ENCODE measurements at regions not wholly inside any gene's neighbourhood (a gene's known extent, or its start where the extent isn't known, plus 50 kb on each side); places are given as distances from the start of the nearest gene placed in this dataset.

DNA sequence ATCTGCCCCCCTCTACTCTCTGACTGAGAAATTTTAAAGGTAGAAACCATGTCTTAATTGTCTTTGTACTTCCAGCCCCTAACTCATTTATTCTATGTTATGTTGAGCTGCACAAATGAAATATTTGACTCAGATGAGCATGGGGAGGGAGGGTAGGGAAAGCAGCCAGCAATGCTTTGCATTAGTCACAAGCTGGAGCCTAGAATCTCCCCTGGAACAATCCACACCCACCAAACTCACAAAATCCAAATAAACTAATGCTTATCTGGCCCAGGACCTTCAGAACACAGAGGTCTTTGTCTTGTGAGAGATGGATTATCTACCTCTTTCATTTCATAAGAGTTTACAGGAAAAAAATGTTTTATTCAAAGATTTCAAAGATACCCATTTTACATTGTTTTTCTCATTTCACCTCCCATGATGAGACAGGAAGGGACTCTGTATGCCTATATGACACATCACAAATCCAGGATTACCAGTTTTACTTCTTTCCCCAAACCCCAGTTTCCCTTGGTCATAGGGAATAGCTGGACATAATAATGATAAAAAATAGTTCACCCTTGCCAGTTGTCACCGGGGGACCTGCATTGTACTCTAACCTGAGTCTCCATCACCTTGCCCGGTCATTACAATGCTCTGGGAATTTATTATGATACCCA lies 466.9 kb downstream of the KIF16B start:
- Mint-ChIP-seq H3K9me3 (peaks cover 0 to 4% (median 2%) of the 10 kb centered on the region in 7 donors), H3K27ac (peak overlapping the region in 1 of 6 donors; percentile 2), H3K36me3 (peaks cover 0 to 13% of the 10 kb centered on the region in 2 donors), H3K4me1 (peaks cover 53 to 69% (median 68%) of the 10 kb centered on the region in 3 donors), H3K4me3 (no peak overlapping the region), H3K27me3 (no peaks in the 10 kb centered on the region)
- no peak for ATAC-seq (ENCODE audit: low read depth in 2 of 2)
- DNase-seq = no peak

DNA sequence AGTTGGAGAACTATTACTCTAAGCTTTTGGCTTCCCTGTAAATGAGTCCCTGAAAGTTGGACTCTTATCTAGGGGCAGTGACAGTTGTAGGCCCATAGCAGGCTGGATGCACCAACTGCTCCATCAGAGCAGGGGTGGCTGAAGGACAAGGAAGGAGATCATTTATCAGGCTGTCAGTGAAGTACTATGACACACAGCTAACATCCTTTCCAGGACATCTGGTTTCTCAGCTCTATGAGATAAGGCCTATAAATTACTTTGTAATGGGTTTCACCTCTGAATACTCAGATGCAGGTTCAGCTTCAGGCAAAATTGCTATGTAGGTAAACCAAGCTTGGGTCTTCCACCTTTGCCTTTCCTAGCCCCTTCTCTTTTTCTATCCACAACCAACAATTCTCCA lies 468.5 kb downstream of the KIF16B start:
- Mint-ChIP-seq H3K27ac (peak overlapping the region in 2 of 6 donors; percentile 35 to 41), H3K4me3 (no peak overlapping the region), H3K36me3 (peaks cover 0 to 3% of the 10 kb centered on the region in 2 donors), H3K27me3 (no peaks in the 10 kb centered on the region), H3K4me1 (peaks cover 54 to 76% (median 67%) of the 10 kb centered on the region in 3 donors), H3K9me3 (peaks cover 0 to 3% (median 0%) of the 10 kb centered on the region in 7 donors)
- no peak for DNase-seq
- no peak for ATAC-seq (ENCODE audit: low read depth in 2 of 2)
